ENCODE measurements at regions not wholly inside any gene's neighbourhood (a gene's known extent, or its start where the extent isn't known, plus 50 kb on each side); places are given as distances from the start of the nearest gene placed in this dataset.

GRCh38 chr7:113483657-113484056 lies 365.3 kb upstream of the SMIM30 start:
- Histone ChIP-seq H3K4me3 (ENCODE audit: low read depth, low read length) (no peak overlapping the region), H3K27ac (ENCODE audit: low read depth, low read length) (no peak overlapping the region), H3K9me3 (ENCODE audit: control insufficient read depth, insufficient read depth, low read length) (peaks cover 6% of the 10 kb centered on the region; the same call in 1 of the 2 replicates), H3K27me3 (ENCODE audit: control insufficient read depth, insufficient read depth, low read length) (no peaks in the 10 kb centered on the region)
- DNase-seq (ENCODE audit: low read depth, low spot score) = no peak
- no peak for TF ChIP-seq CTCF (IDR thresholded peaks at IDR 0.05; ENCODE audit: low read depth, low read length)
- CTCF ChIA-PET = interaction anchor here (0.6 kb wide), 1 partner anchor 357 kb away, joined by 7 read pairs; no protein-coding TSS in a partner anchor
- POLR2A ChIA-PET = no interaction called here

GRCh38 chr7:113480537-113480936 lies 362.2 kb upstream of the SMIM30 start:
- Histone ChIP-seq H3K27ac (ENCODE audit: low read depth, low read length) (no peak overlapping the region), H3K4me3 (ENCODE audit: low read depth, low read length) (no peak overlapping the region), H3K9me3 (ENCODE audit: control insufficient read depth, insufficient read depth, low read length) (no peaks in the 10 kb centered on the region), H3K27me3 (ENCODE audit: control insufficient read depth, insufficient read depth, low read length) (no peaks in the 10 kb centered on the region)
- ChIA-PET POLR2A (no interaction called here), CTCF (no interaction called here)
- TF ChIP-seq CTCF (IDR thresholded peaks at IDR 0.05; ENCODE audit: low read depth, low read length) = no peak
- DNase-seq (ENCODE audit: low read depth, low spot score) = no peak

GRCh38 chr7:113464096-113464855 lies 345.9 kb upstream of the SMIM30 start:
- ChIA-PET CTCF (no interaction called here), POLR2A (no interaction called here)
- Histone ChIP-seq H3K27ac (ENCODE audit: low read depth, low read length) (no peak overlapping the region), H3K27me3 (ENCODE audit: control insufficient read depth, insufficient read depth, low read length) (no peaks in the 10 kb centered on the region), H3K9me3 (ENCODE audit: control insufficient read depth, insufficient read depth, low read length) (no peaks in the 10 kb centered on the region), H3K4me3 (ENCODE audit: low read depth, low read length) (no peak overlapping the region)
- no peak for DNase-seq (ENCODE audit: low read depth, low spot score)
- TF ChIP-seq CTCF (IDR thresholded peaks at IDR 0.05; ENCODE audit: low read depth, low read length) = no peak

GRCh38 chr7:113460067-113460466 lies 341.7 kb upstream of the SMIM30 start:
- Histone ChIP-seq H3K27me3 (ENCODE audit: control insufficient read depth, insufficient read depth, low read length) (no peaks in the 10 kb centered on the region), H3K9me3 (ENCODE audit: control insufficient read depth, insufficient read depth, low read length) (no peaks in the 10 kb centered on the region), H3K27ac (ENCODE audit: low read depth, low read length) (no peak overlapping the region), H3K4me3 (ENCODE audit: low read depth, low read length) (no peak overlapping the region)
- no peak for TF ChIP-seq CTCF (IDR thresholded peaks at IDR 0.05; ENCODE audit: low read depth, low read length)
- ChIA-PET CTCF (no interaction called here), POLR2A (no interaction called here)
- DNase-seq (ENCODE audit: low read depth, low spot score) = no peak

- Histone ChIP-seq H3K4me3 (ENCODE audit: low read depth, low read length) (no peak overlapping the region), H3K9me3 (ENCODE audit: control insufficient read depth, insufficient read depth, low read length) (no peaks in the 10 kb centered on the region), H3K27ac (ENCODE audit: low read depth, low read length) (no peak overlapping the region), H3K27me3 (ENCODE audit: control insufficient read depth, insufficient read depth, low read length) (no peaks in the 10 kb centered on the region)
- CTCF ChIA-PET = no interaction called here
- POLR2A ChIA-PET = no interaction called here
- no peak for DNase-seq (ENCODE audit: low read depth, low spot score)
- TF ChIP-seq CTCF (IDR thresholded peaks at IDR 0.05; ENCODE audit: low read depth, low read length) = no peak
Measured at GRCh38 chr7:113456533-113456932, 338.2 kb upstream of the SMIM30 start.

Data from AG04450 (cell line).